Nephron (organoid): ENCODE measurements at regions not wholly inside any gene's neighbourhood (a gene's known extent, or its start where the extent isn't known, plus 50 kb on each side); places are given as distances from the start of the nearest gene placed in this dataset.

Source experiments
- H3K27ac Mint-ChIP-seq, 3 experiments: 2 replicates each; pipeline ENCODE4 v1.8.0; 2020; ENCODE audit warnings: mixed read lengths in 3 of 3, mild to moderate bottlenecking in 2 of 3, moderate library complexity in 1 of 3
- H3K27me3 Mint-ChIP-seq: 2 replicates; pipeline ENCODE4 v1.8.0; 2021; ENCODE audit warnings: low read depth, mild to moderate bottlenecking, moderate library complexity, mixed read lengths
- H3K36me3 Mint-ChIP-seq: 2 replicates; pipeline ENCODE4 v1.8.0; 2020; ENCODE audit warnings: low read depth, mixed read lengths
- H3K4me1 Mint-ChIP-seq: 2 replicates; pipeline ENCODE4 v1.8.0; 2020; ENCODE audit warnings: mixed read lengths
- H3K4me3 Mint-ChIP-seq, 3 experiments: 2 replicates each; pipeline ENCODE4 v1.8.0; 2020; ENCODE audit warnings: mild to moderate bottlenecking in 3 of 3, mixed read lengths in 3 of 3, moderate library complexity in 2 of 3
- H3K9me3 Mint-ChIP-seq: 2 replicates; pipeline ENCODE4 v1.8.0; 2020; ENCODE audit warnings: mixed read lengths
- TF ChIP-seq, protein P1 (sequence below), 3 experiments: fragments of 200-600 bp; sonication (generic); IDR thresholded peaks; one replicate each; pipeline ENCODE4 v1.5.0; 2021; ENCODE audit warnings: antibody characterized with exemption in 3 of 3; ENCODE audit not compliant: unreplicated experiment in 3 of 3

- H3K4me3 Mint-ChIP-seq = no peak overlapping the region
- H3K4me1 Mint-ChIP-seq = peaks cover 7% of the 10 kb centered on the region
- TF ChIP-seq, protein P1, sequence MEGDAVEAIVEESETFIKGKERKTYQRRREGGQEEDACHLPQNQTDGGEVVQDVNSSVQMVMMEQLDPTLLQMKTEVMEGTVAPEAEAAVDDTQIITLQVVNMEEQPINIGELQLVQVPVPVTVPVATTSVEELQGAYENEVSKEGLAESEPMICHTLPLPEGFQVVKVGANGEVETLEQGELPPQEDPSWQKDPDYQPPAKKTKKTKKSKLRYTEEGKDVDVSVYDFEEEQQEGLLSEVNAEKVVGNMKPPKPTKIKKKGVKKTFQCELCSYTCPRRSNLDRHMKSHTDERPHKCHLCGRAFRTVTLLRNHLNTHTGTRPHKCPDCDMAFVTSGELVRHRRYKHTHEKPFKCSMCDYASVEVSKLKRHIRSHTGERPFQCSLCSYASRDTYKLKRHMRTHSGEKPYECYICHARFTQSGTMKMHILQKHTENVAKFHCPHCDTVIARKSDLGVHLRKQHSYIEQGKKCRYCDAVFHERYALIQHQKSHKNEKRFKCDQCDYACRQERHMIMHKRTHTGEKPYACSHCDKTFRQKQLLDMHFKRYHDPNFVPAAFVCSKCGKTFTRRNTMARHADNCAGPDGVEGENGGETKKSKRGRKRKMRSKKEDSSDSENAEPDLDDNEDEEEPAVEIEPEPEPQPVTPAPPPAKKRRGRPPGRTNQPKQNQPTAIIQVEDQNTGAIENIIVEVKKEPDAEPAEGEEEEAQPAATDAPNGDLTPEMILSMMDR (IDR thresholded peaks at IDR 0.05; ENCODE audit: unreplicated experiment in 3 of 3) = no peak
- no peaks in the 10 kb centered on the region for H3K36me3 Mint-ChIP-seq
- no peaks in the 10 kb centered on the region for H3K9me3 Mint-ChIP-seq
- H3K27me3 Mint-ChIP-seq = peaks cover 2% of the 10 kb centered on the region
- no peak overlapping the region for H3K27ac Mint-ChIP-seq
Observed at GRCh38 chr5:167767795-167768194, 523.6 kb upstream of the WWC1 start.

DNA sequence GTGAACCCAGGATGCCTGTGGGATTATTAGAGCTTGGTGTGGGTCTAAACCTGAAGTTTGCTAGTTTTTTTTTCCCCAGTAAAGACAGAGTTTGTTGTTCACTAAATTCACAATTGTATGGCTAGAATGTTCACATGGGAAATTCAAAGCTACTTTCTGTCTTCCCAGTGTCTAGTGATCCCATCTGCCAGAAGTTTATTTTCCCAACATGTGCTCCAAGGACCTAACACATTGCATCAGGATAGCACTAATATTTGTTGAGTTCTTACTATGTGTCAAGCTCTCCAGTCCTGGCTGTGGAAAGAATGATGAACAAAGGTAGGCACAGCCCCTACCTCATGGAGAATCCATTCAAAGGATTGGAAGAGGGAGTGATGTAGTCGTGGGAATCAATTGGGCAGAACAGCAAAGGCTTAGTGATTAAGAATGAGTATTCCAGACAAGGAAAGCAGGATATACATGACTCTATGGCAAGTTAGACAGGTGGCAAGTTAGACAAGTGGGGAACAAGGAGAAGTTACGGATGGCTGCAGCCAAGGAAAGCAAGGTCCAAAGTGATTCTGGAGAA is 521.5 kb upstream of the WWC1 start:
- peaks cover under 1% of the 10 kb centered on the region for H3K4me1 Mint-ChIP-seq
- no peaks in the 10 kb centered on the region for H3K9me3 Mint-ChIP-seq
- no peaks in the 10 kb centered on the region for H3K27me3 Mint-ChIP-seq
- no peak overlapping the region for H3K4me3 Mint-ChIP-seq
- TF ChIP-seq, protein P1 (IDR thresholded peaks at IDR 0.05; ENCODE audit: unreplicated experiment in 3 of 3) = no peak
- no peak overlapping the region for H3K27ac Mint-ChIP-seq
- H3K36me3 Mint-ChIP-seq = no peaks in the 10 kb centered on the region

DNA sequence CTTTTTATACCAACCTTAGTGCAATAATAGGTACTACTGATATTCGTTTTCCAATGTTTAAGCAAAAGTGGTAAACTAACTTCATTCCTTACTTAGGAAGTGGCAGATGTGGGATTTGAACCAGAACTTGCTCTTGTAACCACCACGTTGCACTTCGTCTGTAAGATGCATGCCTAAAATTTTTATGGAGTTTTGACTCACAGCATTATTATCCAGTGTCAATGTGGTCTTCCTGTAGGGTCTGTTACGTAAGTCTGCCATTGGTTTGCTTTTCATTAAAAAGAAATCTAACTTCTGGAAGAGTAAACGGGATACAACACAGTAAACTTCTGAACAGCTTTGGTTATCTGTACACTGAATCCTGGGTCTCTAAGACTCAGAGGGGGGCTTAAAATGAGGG is 521.0 kb upstream of the WWC1 start:
- no peak overlapping the region for H3K27ac Mint-ChIP-seq
- TF ChIP-seq, protein P1 (IDR thresholded peaks at IDR 0.05; ENCODE audit: unreplicated experiment in 3 of 3) = no peak
- H3K9me3 Mint-ChIP-seq = no peaks in the 10 kb centered on the region
- H3K36me3 Mint-ChIP-seq = no peaks in the 10 kb centered on the region
- no peaks in the 10 kb centered on the region for H3K27me3 Mint-ChIP-seq
- H3K4me1 Mint-ChIP-seq = no peaks in the 10 kb centered on the region
- H3K4me3 Mint-ChIP-seq = no peak overlapping the region

DNA sequence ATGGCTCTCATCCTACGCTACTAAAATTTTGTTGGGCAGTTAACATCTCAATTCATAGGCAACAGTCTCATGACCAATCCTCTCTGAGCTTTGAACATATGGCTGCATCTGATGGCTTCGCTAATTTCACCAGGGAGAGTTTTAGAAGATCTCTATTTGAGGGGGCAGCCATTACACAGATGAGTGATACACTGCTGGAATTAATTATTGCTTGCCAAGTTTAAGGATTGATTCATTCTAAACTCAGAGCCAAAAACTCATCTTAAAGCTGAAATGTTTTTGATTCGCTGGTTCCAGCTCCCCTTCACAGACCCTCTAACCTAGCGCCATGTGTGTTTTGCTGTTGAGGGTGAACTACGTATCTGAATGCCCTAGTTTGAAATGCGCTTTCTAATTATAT is 519.9 kb upstream of the WWC1 start:
- no peaks in the 10 kb centered on the region for H3K9me3 Mint-ChIP-seq

DNA sequence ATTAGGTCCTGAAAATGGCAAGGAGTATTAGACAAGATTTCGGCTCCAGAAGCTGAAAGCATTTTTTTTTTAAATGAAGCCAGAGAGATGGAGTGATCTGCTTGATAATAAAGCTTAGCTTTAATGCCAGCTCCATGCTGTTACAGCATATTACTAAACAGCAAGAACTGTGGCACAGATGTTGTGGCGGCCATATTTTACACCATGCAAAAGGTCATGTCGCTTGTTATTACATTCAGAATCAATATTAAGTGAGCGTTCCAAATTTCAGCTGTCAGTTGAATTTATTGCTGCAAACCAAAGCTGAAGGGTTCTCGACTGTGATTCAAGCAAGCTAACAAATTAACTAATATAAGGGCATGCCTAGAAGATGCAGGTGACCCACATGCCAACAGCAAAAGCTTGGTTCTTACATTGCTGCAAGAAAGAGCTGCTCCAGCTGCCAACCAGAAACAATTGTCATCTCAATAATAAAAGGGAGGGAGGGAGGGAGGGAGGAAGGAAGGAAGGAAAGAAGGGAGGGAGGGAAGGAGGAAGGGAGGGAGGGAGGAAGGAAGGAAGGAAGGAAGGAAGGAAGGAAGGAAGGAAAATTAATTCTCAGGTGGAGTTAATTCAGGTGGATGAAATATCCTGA is 517.7 kb upstream of the WWC1 start:
- Mint-ChIP-seq H3K36me3 (no peaks in the 10 kb centered on the region), H3K9me3 (no peaks in the 10 kb centered on the region), H3K4me3 (no peak overlapping the region), H3K4me1 (no peaks in the 10 kb centered on the region), H3K27ac (no peak overlapping the region), H3K27me3 (no peaks in the 10 kb centered on the region)
- TF ChIP-seq, protein P1 (IDR thresholded peaks at IDR 0.05; ENCODE audit: unreplicated experiment in 3 of 3) = no peak

More for the DNA sequence above, 519.9 kb upstream of the WWC1 start:
- TF ChIP-seq, protein P1 (IDR thresholded peaks at IDR 0.05; ENCODE audit: unreplicated experiment in 3 of 3) = no peak
- Mint-ChIP-seq H3K27me3 (no peaks in the 10 kb centered on the region), H3K4me3 (no peak overlapping the region), H3K4me1 (no peaks in the 10 kb centered on the region), H3K36me3 (no peaks in the 10 kb centered on the region), H3K27ac (no peak overlapping the region)

- H3K4me3 Mint-ChIP-seq = no peak overlapping the region
- H3K27me3 Mint-ChIP-seq = no peaks in the 10 kb centered on the region
- no peaks in the 10 kb centered on the region for H3K9me3 Mint-ChIP-seq
- no peaks in the 10 kb centered on the region for H3K36me3 Mint-ChIP-seq
- no peaks in the 10 kb centered on the region for H3K4me1 Mint-ChIP-seq
- no peak overlapping the region for H3K27ac Mint-ChIP-seq
- TF ChIP-seq, protein P1 (IDR thresholded peaks at IDR 0.05; ENCODE audit: unreplicated experiment in 3 of 3) = no peak
Observed at GRCh38 chr5:167777746-167778145, 513.7 kb upstream of the WWC1 start.
